GM12891 (cell line): ENCODE measurements at regions not wholly inside any gene's neighbourhood (a gene's known extent, or its start where the extent isn't known, plus 50 kb on each side); places are given as distances from the start of the nearest gene placed in this dataset.

Experiments used
- PAX5 ChIP-seq: IDR thresholded peaks from 2 replicates; pipeline ENCODE4 v1.6.1; 2011; ENCODE audit warnings: low read length, moderate library complexity, mild to moderate bottlenecking; ENCODE audit not compliant: insufficient read depth, severe bottlenecking
- POLR2A ChIP-seq: IDR thresholded peaks from 2 replicates; pipeline ENCODE4 v1.6.1; 2011; ENCODE audit warnings: low read depth, low read length, control low read depth
- POLR2AphosphoS5 ChIP-seq: IDR thresholded peaks from 2 replicates; pipeline ENCODE4 v1.6.1; 2011; ENCODE audit warnings: low read depth, low read length, control low read depth
- POU2F2 ChIP-seq: IDR thresholded peaks from 2 replicates; pipeline ENCODE4 v1.6.1; 2011; ENCODE audit warnings: low read depth, mild to moderate bottlenecking, control low read depth, low read length, moderate library complexity
- TAF1 ChIP-seq: IDR thresholded peaks from 2 replicates; pipeline ENCODE4 v1.6.1; 2011; ENCODE audit warnings: low read depth, low read length, control low read depth

GRCh38 chr3:130827486-130827885, 66.4 kb upstream of the ATP2C1 start:
- TF ChIP-seq POLR2A (no peak), TAF1 (no peak), POLR2AphosphoS5 (no peak), POU2F2 (no peak), PAX5 (no peak)
